ENCODE measurements at regions not wholly inside any gene's neighbourhood (a gene's known extent, or its start where the extent isn't known, plus 50 kb on each side); places are given as distances from the start of the nearest gene placed in this dataset.

- no peaks in the 10 kb centered on the region for H3K27me3 ChIP-seq (replicated peaks in 1 of 2; ENCODE audit: control insufficient read depth in 2 of 2, insufficient read depth in 2 of 2, low read length in 1 of 2)
- in situ Hi-C loops (cut with MboI) (no loop called here), intact Hi-C loops (cut with micrococcal nuclease; ENCODE audit: unreplicated experiment) (no loop called here)
- ChIA-PET SMC1A (ENCODE audit: uncharacterized antibody, unreplicated experiment) (no interaction called here), CTCF (no interaction called here), POLR2A (no interaction called here), RAD21 (ENCODE audit: unreplicated experiment) (no interaction called here)
- no peaks in the 10 kb centered on the region for H4K20me1 ChIP-seq (ENCODE audit: control insufficient read depth, insufficient read depth)
- TF ChIP-seq ZBED1 (IDR thresholded peaks at IDR 0.05; ENCODE audit: borderline replicate concordance), result no peak
- no peak for TF ChIP-seq FOXM1 (IDR thresholded peaks at IDR 0.05; ENCODE audit: low read depth, low read length)
- TF ChIP-seq ZBTB4 (CRISPR knock-in tag; IDR thresholded peaks at IDR 0.05), result no peak
- no peak for TF ChIP-seq HDAC6 (IDR thresholded peaks at IDR 0.05; ENCODE audit: unreplicated experiment)
- no peak for TF ChIP-seq SMAD1 (IDR thresholded peaks at IDR 0.05; ENCODE audit: low read depth, partially characterized antibody)
- no peak for TF ChIP-seq WRNIP1 (IDR thresholded peaks at IDR 0.05; ENCODE audit: borderline replicate concordance, low read depth, low read length)
- no peak for TF ChIP-seq BMI1 (IDR thresholded peaks at IDR 0.05; ENCODE audit: borderline replicate concordance)
- TF ChIP-seq ELK1 (IDR thresholded peaks at IDR 0.05; ENCODE audit: low read depth, low read length), result no peak
- no peak for TF ChIP-seq EGR1 (IDR thresholded peaks at IDR 0.05; ENCODE audit: borderline replicate concordance in 1 of 2, low read depth in 2 of 2, low read length in 2 of 2)
- no peak for TF ChIP-seq FOXK2 (IDR thresholded peaks at IDR 0.05)
- no peak for TF ChIP-seq ZNF274 (IDR thresholded peaks at IDR 0.05; ENCODE audit: insufficient read depth, insufficient read length)
- no peak overlapping the region for H3K4me3 ChIP-seq
- H2AFZ ChIP-seq (ENCODE audit: control insufficient read depth, low read depth, low read length), result no peak overlapping the region
- DNase-seq (ENCODE audit: low read depth, low spot score), result no peak
- H3K79me2 ChIP-seq (ENCODE audit: control insufficient read depth, insufficient read depth, low read length), result no peaks in the 10 kb centered on the region
- no peak for FAIRE-seq
- H3K36me3 ChIP-seq (ENCODE audit: control insufficient read depth in 2 of 2, insufficient read depth in 2 of 2, low read length in 1 of 2), result no peaks in the 10 kb centered on the region
- H3K9me3 ChIP-seq (replicated peaks; ENCODE audit: control insufficient read depth, insufficient read depth, low read length), result no peaks in the 10 kb centered on the region
- no peak overlapping the region for H3K27ac ChIP-seq (ENCODE audit: control insufficient read depth, insufficient read depth)
- ATAC-seq, result no peak
- WGBS (ENCODE audit: insufficient coverage, insufficient replicate concordance, low lambda C conversion rate, missing lambda C conversion rate), result 73% methylated on average over 7 of the region's 7 CpGs
- H3K4me1 ChIP-seq (ENCODE audit: control insufficient read depth, insufficient read depth, low read length), result no peaks in the 10 kb centered on the region
- H3K9ac ChIP-seq (ENCODE audit: control insufficient read depth, insufficient read depth, low read length), result no peak overlapping the region
- BruUV-seq (replicated peaks), result no TSS peak
- no peak overlapping the region for H3K4me2 ChIP-seq (ENCODE audit: control insufficient read depth, insufficient read depth)
Measured at GRCh38 chr18:73780218-73780617, 367.4 kb downstream of the FBXO15 start.
